ENCODE measurements at regions not wholly inside any gene's neighbourhood (a gene's known extent, or its start where the extent isn't known, plus 50 kb on each side); places are given as distances from the start of the nearest gene placed in this dataset.

- TF ChIP-seq EZH2 (IDR thresholded peaks at IDR 0.05; ENCODE audit: borderline replicate concordance) = no peak
- TF ChIP-seq CTCF (IDR thresholded peaks at IDR 0.05; ENCODE audit: poor library complexity) = no peak
Observed at GRCh38 chr16:50482271-50482670, 65.9 kb upstream of the NKD1 start.

Measured in hepatocyte (in vitro differentiated cells).